ENCODE measurements at regions not wholly inside any gene's neighbourhood (a gene's known extent, or its start where the extent isn't known, plus 50 kb on each side); places are given as distances from the start of the nearest gene placed in this dataset.

DNA sequence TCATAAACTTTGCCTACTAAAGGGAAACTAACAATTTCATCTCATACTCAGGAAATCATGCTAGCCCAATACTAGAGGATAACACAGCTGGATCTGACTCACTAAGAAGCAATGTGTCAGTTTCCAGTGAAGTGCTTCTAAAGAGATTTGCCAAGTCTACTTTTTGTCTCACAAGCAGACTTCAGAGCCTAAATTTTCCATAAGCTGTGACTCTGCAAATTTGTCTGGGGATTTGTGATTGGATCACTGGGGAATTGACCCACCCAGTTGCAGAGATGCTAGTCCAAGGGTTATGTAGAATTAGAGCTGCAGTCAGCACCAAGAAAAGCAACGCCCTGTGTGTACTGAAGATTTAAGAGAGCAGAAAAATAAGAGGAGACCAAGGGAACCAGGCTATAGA, 647.1 kb downstream of the NTRK3 start:
- in situ Hi-C loops (cut with HindIII; ENCODE audit: extremely low pct_ligation_motif_present, low pct_unique_long_range_greater_than_20kb) (no loop called here), intact Hi-C loops (cut with micrococcal nuclease; ENCODE audit: unreplicated experiment) (loop anchor here (5.0 kb wide), 1 partner anchor 987 kb away; no protein-coding TSS in a partner anchor)
- WGBS (ENCODE audit: low lambda C conversion rate): 0% methylated on average over 1 of the region's 1 CpG
- no peak overlapping the region for H3K9ac ChIP-seq (ENCODE audit: insufficient read depth, low read depth, low read length)
- no peak overlapping the region for H3K4me2 ChIP-seq (ENCODE audit: low read depth, low read length)
- H3K27me3 ChIP-seq (ENCODE audit: control insufficient read depth in 1 of 2, insufficient read depth in 2 of 2, low read length in 2 of 2): no peaks in the 10 kb centered on the region
- H3K36me3 ChIP-seq (replicated peaks in 1 of 2; ENCODE audit: control insufficient read depth in 1 of 2, insufficient read depth in 2 of 2, low read length in 2 of 2): no peaks in the 10 kb centered on the region
- peaks cover 34% of the 10 kb centered on the region for H3K9me3 ChIP-seq (ENCODE audit: low read length)
- H3K27ac ChIP-seq (ENCODE audit: extremely low read length, insufficient read depth, low read length): no peak overlapping the region
- H3K4me3 ChIP-seq (replicated peaks in 1 of 3; ENCODE audit: insufficient read depth in 1 of 3, low read depth in 2 of 3, low read length in 3 of 3): no peak overlapping the region
- FAIRE-seq (no peak), ATAC-seq (no peak), DNase-seq (ENCODE audit: low spot score) (no peak)
- no TSS peak for BruUV-seq (replicated peaks)
- no peak for TF ChIP-seq CEBPG (CRISPR knock-in tag; IDR thresholded peaks at IDR 0.05)
- TF ChIP-seq, protein P1, sequence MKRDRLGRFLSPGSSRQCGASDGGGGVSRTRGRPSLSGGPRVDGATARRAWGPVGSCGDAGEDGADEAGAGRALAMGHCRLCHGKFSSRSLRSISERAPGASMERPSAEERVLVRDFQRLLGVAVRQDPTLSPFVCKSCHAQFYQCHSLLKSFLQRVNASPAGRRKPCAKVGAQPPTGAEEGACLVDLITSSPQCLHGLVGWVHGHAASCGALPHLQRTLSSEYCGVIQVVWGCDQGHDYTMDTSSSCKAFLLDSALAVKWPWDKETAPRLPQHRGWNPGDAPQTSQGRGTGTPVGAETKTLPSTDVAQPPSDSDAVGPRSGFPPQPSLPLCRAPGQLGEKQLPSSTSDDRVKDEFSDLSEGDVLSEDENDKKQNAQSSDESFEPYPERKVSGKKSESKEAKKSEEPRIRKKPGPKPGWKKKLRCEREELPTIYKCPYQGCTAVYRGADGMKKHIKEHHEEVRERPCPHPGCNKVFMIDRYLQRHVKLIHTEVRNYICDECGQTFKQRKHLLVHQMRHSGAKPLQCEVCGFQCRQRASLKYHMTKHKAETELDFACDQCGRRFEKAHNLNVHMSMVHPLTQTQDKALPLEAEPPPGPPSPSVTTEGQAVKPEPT (CRISPR knock-in tag; IDR thresholded peaks at IDR 0.05; ENCODE audit: low read depth): no peak
- no peak for TF ChIP-seq RORA (CRISPR knock-in tag; IDR thresholded peaks at IDR 0.05)
- no peak for TF ChIP-seq ZNF205 (CRISPR knock-in tag; IDR thresholded peaks at IDR 0.05)
- TF ChIP-seq HNRNPUL1 (IDR thresholded peaks at IDR 0.05; ENCODE audit: low read depth, low read length): no peak
- TF ChIP-seq ZNF747 (CRISPR knock-in tag; IDR thresholded peaks at IDR 0.05; ENCODE audit: borderline replicate concordance): no peak
- no peak for TF ChIP-seq GABPB1 (CRISPR knock-in tag; IDR thresholded peaks at IDR 0.05)
- TF ChIP-seq, protein P2, sequence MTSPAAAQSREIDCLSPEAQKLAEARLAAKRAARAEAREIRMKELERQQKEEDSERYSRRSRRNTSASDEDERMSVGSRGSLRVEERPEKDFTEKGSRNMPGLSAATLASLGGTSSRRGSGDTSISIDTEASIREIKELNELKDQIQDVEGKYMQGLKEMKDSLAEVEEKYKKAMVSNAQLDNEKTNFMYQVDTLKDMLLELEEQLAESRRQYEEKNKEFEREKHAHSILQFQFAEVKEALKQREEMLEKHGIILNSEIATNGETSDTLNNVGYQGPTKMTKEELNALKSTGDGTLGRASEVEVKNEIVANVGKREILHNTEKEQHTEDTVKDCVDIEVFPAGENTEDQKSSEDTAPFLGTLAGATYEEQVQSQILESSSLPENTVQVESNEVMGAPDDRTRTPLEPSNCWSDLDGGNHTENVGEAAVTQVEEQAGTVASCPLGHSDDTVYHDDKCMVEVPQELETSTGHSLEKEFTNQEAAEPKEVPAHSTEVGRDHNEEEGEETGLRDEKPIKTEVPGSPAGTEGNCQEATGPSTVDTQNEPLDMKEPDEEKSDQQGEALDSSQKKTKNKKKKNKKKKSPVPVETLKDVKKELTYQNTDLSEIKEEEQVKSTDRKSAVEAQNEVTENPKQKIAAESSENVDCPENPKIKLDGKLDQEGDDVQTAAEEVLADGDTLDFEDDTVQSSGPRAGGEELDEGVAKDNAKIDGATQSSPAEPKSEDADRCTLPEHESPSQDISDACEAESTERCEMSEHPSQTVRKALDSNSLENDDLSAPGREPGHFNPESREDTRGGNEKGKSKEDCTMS (CRISPR knock-in tag; conservative IDR thresholded peaks at IDR 0.05): no peak
- no peak for TF ChIP-seq ZNF17 (CRISPR knock-in tag; IDR thresholded peaks at IDR 0.05)
- TF ChIP-seq TEAD3 (CRISPR knock-in tag; optimal IDR thresholded peaks at IDR 0.05; ENCODE audit: borderline replicate concordance): no peak
- no peak for TF ChIP-seq SP1 (IDR thresholded peaks at IDR 0.05)
- no peak for TF ChIP-seq SP1 (CRISPR knock-in tag; IDR thresholded peaks at IDR 0.05)
- TF ChIP-seq JARID2 (CRISPR knock-in tag; IDR thresholded peaks at IDR 0.05; ENCODE audit: insufficient replicate concordance): no peak
- TF ChIP-seq, protein P3, sequence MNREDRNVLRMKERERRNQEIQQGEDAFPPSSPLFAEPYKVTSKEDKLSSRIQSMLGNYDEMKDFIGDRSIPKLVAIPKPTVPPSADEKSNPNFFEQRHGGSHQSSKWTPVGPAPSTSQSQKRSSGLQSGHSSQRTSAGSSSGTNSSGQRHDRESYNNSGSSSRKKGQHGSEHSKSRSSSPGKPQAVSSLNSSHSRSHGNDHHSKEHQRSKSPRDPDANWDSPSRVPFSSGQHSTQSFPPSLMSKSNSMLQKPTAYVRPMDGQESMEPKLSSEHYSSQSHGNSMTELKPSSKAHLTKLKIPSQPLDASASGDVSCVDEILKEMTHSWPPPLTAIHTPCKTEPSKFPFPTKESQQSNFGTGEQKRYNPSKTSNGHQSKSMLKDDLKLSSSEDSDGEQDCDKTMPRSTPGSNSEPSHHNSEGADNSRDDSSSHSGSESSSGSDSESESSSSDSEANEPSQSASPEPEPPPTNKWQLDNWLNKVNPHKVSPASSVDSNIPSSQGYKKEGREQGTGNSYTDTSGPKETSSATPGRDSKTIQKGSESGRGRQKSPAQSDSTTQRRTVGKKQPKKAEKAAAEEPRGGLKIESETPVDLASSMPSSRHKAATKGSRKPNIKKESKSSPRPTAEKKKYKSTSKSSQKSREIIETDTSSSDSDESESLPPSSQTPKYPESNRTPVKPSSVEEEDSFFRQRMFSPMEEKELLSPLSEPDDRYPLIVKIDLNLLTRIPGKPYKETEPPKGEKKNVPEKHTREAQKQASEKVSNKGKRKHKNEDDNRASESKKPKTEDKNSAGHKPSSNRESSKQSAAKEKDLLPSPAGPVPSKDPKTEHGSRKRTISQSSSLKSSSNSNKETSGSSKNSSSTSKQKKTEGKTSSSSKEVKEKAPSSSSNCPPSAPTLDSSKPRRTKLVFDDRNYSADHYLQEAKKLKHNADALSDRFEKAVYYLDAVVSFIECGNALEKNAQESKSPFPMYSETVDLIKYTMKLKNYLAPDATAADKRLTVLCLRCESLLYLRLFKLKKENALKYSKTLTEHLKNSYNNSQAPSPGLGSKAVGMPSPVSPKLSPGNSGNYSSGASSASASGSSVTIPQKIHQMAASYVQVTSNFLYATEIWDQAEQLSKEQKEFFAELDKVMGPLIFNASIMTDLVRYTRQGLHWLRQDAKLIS (CRISPR knock-in tag; IDR thresholded peaks at IDR 0.05): no peak
- TF ChIP-seq FOXK2 (IDR thresholded peaks at IDR 0.05): no peak
- no peak for TF ChIP-seq SSRP1 (CRISPR knock-in tag; IDR thresholded peaks at IDR 0.05)
- no peak for TF ChIP-seq RARG (CRISPR knock-in tag; IDR thresholded peaks at IDR 0.05; ENCODE audit: low read depth)
- no peak for TF ChIP-seq ZNF224 (CRISPR knock-in tag; IDR thresholded peaks at IDR 0.05)
- CTCF ChIA-PET (ENCODE audit: low intra/inter-chr PET ratio, low total read pairs): no interaction called here
- no peaks in the 10 kb centered on the region for H3K79me2 ChIP-seq (ENCODE audit: insufficient read depth, low read length)
- no peak overlapping the region for H2AFZ ChIP-seq (ENCODE audit: low read length)
- POLR2A ChIA-PET: no interaction called here
- no peaks in the 10 kb centered on the region for H3K4me1 ChIP-seq (ENCODE audit: insufficient read depth, low read length)
- H4K20me1 ChIP-seq (ENCODE audit: insufficient read depth, low read length): no peaks in the 10 kb centered on the region

Data from HepG2 (cell line).